ENCODE measurements at regions not wholly inside any gene's neighbourhood (a gene's known extent, or its start where the extent isn't known, plus 50 kb on each side); places are given as distances from the start of the nearest gene placed in this dataset.
A peak's percentile ranks its signal among the peaks of the same experiment; 100 is the strongest.
"Not testable (repeated sequence)": the region's sequence is repeated elsewhere in the genome, so short reads cannot be mapped to it uniquely, and the experiment has no call there.

- H3K27me3 Mint-ChIP-seq (ENCODE audit: insufficient read depth, unreplicated experiment) = no peaks in the 10 kb centered on the region
- peak in 1 of 2 experiments; percentile 20 for DNase-seq
Observed at GRCh38 chr9:108049026-108049607, 559.5 kb upstream of the KLF4 start.

DNA sequence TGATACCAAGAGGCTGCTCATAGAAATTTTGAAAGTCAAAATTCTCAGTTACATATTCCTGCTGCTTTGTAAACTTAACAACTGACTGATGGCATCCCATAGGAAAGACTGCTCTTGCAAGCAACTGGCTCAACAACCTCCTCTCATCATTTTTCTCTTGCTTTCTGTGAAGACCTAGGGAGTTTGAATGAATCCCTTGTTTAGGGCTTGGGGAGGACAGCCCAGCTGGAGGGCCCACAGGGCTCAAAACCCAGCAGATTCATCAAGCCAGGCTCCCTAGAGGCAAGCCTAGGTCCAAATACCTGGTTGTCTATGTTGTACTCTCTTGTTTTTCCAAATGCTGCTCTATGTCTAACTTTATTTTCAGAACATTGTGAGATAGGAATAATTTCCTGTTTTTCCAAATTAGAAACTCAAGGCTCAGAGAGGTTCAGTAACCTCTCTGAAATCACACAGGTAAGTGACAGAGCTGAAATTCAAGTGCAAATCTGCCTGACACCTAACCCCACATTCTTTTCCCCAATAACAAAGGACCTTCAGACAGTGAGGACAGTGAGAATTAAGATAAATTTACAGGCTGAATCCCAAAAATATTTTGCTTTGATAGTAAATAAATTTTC is 558.9 kb upstream of the KLF4 start:
- DNase-seq = no peak
- Histone ChIP-seq H3K4me3 (ENCODE audit: low read depth, low read length) (no peak overlapping the region), H3K36me3 (ENCODE audit: control insufficient read depth, insufficient read depth, low read length) (no peaks in the 10 kb centered on the region), H3K27me3 (replicated peaks; ENCODE audit: control insufficient read depth, insufficient read depth, low read length) (no peaks in the 10 kb centered on the region), H3K9me3 (peaks cover 8% of the 10 kb centered on the region), H3K4me1 (no peaks in the 10 kb centered on the region)
- no TSS peak for BruUV-seq (replicated peaks)
- TF ChIP-seq, protein P1, sequence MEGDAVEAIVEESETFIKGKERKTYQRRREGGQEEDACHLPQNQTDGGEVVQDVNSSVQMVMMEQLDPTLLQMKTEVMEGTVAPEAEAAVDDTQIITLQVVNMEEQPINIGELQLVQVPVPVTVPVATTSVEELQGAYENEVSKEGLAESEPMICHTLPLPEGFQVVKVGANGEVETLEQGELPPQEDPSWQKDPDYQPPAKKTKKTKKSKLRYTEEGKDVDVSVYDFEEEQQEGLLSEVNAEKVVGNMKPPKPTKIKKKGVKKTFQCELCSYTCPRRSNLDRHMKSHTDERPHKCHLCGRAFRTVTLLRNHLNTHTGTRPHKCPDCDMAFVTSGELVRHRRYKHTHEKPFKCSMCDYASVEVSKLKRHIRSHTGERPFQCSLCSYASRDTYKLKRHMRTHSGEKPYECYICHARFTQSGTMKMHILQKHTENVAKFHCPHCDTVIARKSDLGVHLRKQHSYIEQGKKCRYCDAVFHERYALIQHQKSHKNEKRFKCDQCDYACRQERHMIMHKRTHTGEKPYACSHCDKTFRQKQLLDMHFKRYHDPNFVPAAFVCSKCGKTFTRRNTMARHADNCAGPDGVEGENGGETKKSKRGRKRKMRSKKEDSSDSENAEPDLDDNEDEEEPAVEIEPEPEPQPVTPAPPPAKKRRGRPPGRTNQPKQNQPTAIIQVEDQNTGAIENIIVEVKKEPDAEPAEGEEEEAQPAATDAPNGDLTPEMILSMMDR (IDR thresholded peaks at IDR 0.05; ENCODE audit: insufficient read depth in 1 of 2, low read depth in 1 of 2, low read length in 1 of 2, severe bottlenecking in 1 of 2, unreplicated experiment in 1 of 2) = no peak
- Mint-ChIP-seq H3K36me3 (ENCODE audit: insufficient read depth, unreplicated experiment) (no peaks in the 10 kb centered on the region), H3K9me3 (ENCODE audit: unreplicated experiment) (peaks cover 11% of the 10 kb centered on the region), H3K27ac (ENCODE audit: unreplicated experiment) (no peak overlapping the region), H3K27me3 (ENCODE audit: insufficient read depth, unreplicated experiment) (no peaks in the 10 kb centered on the region), H3K4me3 (ENCODE audit: unreplicated experiment) (no peak overlapping the region), H3K4me1 (ENCODE audit: low read depth, unreplicated experiment) (peaks cover 11% of the 10 kb centered on the region)
- intact Hi-C loops (cut with micrococcal nuclease; ENCODE audit: unreplicated experiment) = loop anchor here (5.0 kb wide), 1 partner anchor 224 kb away; no protein-coding TSS in a partner anchor
- POLR2A ChIA-PET = no interaction called here
- CTCF ChIA-PET = no interaction called here

More at GRCh38 chr9:108049026-108049607, 559.5 kb upstream of the KLF4 start:
- Histone ChIP-seq H3K9me3 (peaks cover 2% of the 10 kb centered on the region), H3K4me1 (no peaks in the 10 kb centered on the region), H3K4me3 (ENCODE audit: low read depth, low read length) (no peak overlapping the region), H3K36me3 (ENCODE audit: control insufficient read depth, insufficient read depth, low read length) (no peaks in the 10 kb centered on the region), H3K27me3 (replicated peaks; ENCODE audit: control insufficient read depth, insufficient read depth, low read length) (no peaks in the 10 kb centered on the region)
- peaks cover 15% of the 10 kb centered on the region for H3K4me1 Mint-ChIP-seq (ENCODE audit: low read depth, unreplicated experiment)
- H3K4me3 Mint-ChIP-seq (ENCODE audit: unreplicated experiment) = no peak overlapping the region
- intact Hi-C loops (cut with micrococcal nuclease; ENCODE audit: unreplicated experiment) = loop anchor here (5.0 kb wide), 1 partner anchor 223 kb away; no protein-coding TSS in a partner anchor
- peaks cover 5% of the 10 kb centered on the region for H3K9me3 Mint-ChIP-seq (ENCODE audit: unreplicated experiment)
- no peaks in the 10 kb centered on the region for H3K36me3 Mint-ChIP-seq (ENCODE audit: insufficient read depth, unreplicated experiment)
- BruUV-seq (replicated peaks) = no TSS peak
- ChIA-PET POLR2A (no interaction called here), CTCF (no interaction called here)
- TF ChIP-seq, protein P1 (IDR thresholded peaks at IDR 0.05; ENCODE audit: insufficient read depth in 1 of 2, low read depth in 1 of 2, low read length in 1 of 2, severe bottlenecking in 1 of 2, unreplicated experiment in 1 of 2) = no peak
- no peak overlapping the region for H3K27ac Mint-ChIP-seq (ENCODE audit: unreplicated experiment)

DNA sequence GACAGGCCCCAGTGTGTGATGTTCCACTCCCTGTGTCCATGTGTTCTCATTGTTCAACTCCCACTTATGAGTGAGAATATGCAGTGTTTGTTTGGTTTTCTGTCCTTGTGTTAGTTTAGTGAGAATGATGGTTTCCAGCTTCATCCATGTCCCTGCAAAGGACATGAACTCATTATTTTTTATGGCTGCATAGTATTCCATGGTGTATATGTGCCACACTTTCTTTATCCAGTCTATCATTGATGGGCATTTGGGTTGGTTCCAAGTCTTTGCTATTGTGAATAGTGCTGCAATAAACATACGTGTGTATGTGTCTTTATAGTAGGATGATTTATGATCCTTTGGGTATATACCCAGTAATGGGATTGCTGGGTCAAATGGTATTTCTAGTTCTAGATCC is 558.2 kb upstream of the KLF4 start:
- H3K4me3 Mint-ChIP-seq (ENCODE audit: unreplicated experiment); H3K27ac Mint-ChIP-seq (ENCODE audit: unreplicated experiment); BruUV-seq (replicated peaks); H3K9me3 ChIP-seq; H3K27me3 Mint-ChIP-seq (ENCODE audit: insufficient read depth, unreplicated experiment); DNase-seq; CTCF ChIA-PET; H3K27me3 ChIP-seq (replicated peaks; ENCODE audit: control insufficient read depth, insufficient read depth, low read length); POLR2A ChIA-PET; H3K4me1 ChIP-seq; H3K36me3 ChIP-seq (ENCODE audit: control insufficient read depth, insufficient read depth, low read length); H3K4me1 Mint-ChIP-seq (ENCODE audit: low read depth, unreplicated experiment); H3K36me3 Mint-ChIP-seq (ENCODE audit: insufficient read depth, unreplicated experiment); H3K4me3 ChIP-seq (ENCODE audit: low read depth, low read length): not testable (repeated sequence)
- intact Hi-C loops (cut with micrococcal nuclease; ENCODE audit: unreplicated experiment) = loop anchor here (5.0 kb wide), 1 partner anchor 225 kb away; no protein-coding TSS in a partner anchor
- peaks cover 16% of the 10 kb centered on the region for H3K9me3 Mint-ChIP-seq (ENCODE audit: unreplicated experiment)

Measured in Caco-2 (cell line).